HCT116 (cell line): ENCODE measurements at regions not wholly inside any gene's neighbourhood (a gene's known extent, or its start where the extent isn't known, plus 50 kb on each side); places are given as distances from the start of the nearest gene placed in this dataset.

Experiments used
- EGR1 ChIP-seq: IDR thresholded peaks from 2 replicates; pipeline ENCODE4 v1.6.1; 2012; ENCODE audit warnings: low read depth
- POLR2A ChIP-seq: IDR thresholded peaks from 2 replicates; pipeline ENCODE4 v1.7.0; 2011; ENCODE audit warnings: borderline replicate concordance; ENCODE audit not compliant: insufficient read depth, insufficient read length; ENCODE audit errors: extremely low read depth
- ZFX ChIP-seq: fragments of 450-650 bp; IDR thresholded peaks from 2 replicates; pipeline ENCODE4 v1.6.1; 2017
- ZNF274 ChIP-seq: fragments of 200-500 bp; sonication (Bioruptor generic); IDR thresholded peaks from 2 replicates; pipeline ENCODE4 v1.6.1; 2014; ENCODE audit warnings: mild to moderate bottlenecking, low read depth, low read length, inconsistent platforms

- TF ChIP-seq POLR2A (no peak), ZNF274 (no peak), ZFX (no peak), EGR1 (no peak)
Observed at GRCh38 chr9:105053209-105053652, 125.3 kb upstream of the ABCA1 start.
